Heart left ventricle (tissue), 16 donors: ENCODE measurements at regions not wholly inside any gene's neighbourhood (a gene's known extent, or its start where the extent isn't known, plus 50 kb on each side); places are given as distances from the start of the nearest gene placed in this dataset.

Experiments used
- ATAC-seq, 4 donors: fragments of 200-7000 bp; cut with Tn5 transposase; one replicate each; pipeline ENCODE4 v1.9.1; 2020 to 2022; ENCODE audit warnings: moderate library complexity in 4 of 4, mild to moderate bottlenecking in 3 of 4, moderate number of reproducible peaks in 1 of 4
- DNase-seq, 5 donors: peaks; one replicate each; pipeline ENCODE4 v3.0.0-alpha.2; 2020
- H3K27ac ChIP-seq, 12 donors: fragments of 200-600 bp; sonication (generic) in 4 of 12; one replicate each; pipeline versions ENCODE4 v1.5.0 to v1.8.0; 2016 to 2022; ENCODE audit warnings: mild to moderate bottlenecking in 2 of 12
- H3K27me3 ChIP-seq, 9 donors: fragments of 200-600 bp; sonication (generic) in 2 of 9; one replicate each; pipeline versions ENCODE4 v1.5.1 to v1.8.0; 2016 to 2022; ENCODE audit warnings: mild to moderate bottlenecking in 3 of 9
- H3K36me3 ChIP-seq, 9 donors: fragments of 200-600 bp; sonication (generic) in 2 of 9; one replicate each; pipeline versions ENCODE4 v1.5.0 to v1.8.0; 2018 to 2022; ENCODE audit warnings: mild to moderate bottlenecking in 2 of 9
- H3K4me1 ChIP-seq, 12 donors: fragments of 200-600 bp; sonication (generic) in 4 of 12; one replicate each; pipeline versions ENCODE4 v1.5.0 to v1.8.0; 2016 to 2022; ENCODE audit warnings: mild to moderate bottlenecking in 3 of 12
- H3K4me3 ChIP-seq, 12 donors: fragments of 200-600 bp; sonication (generic) in 4 of 12; one replicate each; pipeline versions ENCODE4 v1.5.0 to v1.8.0; 2017 to 2022; ENCODE audit warnings: mild to moderate bottlenecking in 9 of 12, moderate library complexity in 4 of 12
- H3K9me3 ChIP-seq, 12 donors: fragments of 200-600 bp; sonication (generic) in 4 of 12; one replicate each; pipeline versions ENCODE4 v1.5.0 to v1.8.0; 2016 to 2022; ENCODE audit warnings: mild to moderate bottlenecking in 1 of 12
- POLR2A ChIP-seq, 2 donors: fragments of 450-650 bp; IDR thresholded peaks; one replicate each; pipeline ENCODE4 v1.6.1; 2017; ENCODE audit warnings: antibody characterized with exemption in 2 of 2, mild to moderate bottlenecking in 2 of 2, moderate library complexity in 2 of 2
- WGBS, 4 donors: extraction: QIAGEN DNeasy Blood & Tissue Kit in 2 of 4; methylation state at CpG; one replicate each; pipeline versions ENCODE4 v1.1.5 to v1.1.7; 2013 to 2018; 5-methylcytosine and 5-hydroxymethylcytosine counted together
- intact Hi-C, 10 donors: fragments of 100-400 bp; cut with DNase I; formaldehyde crosslinking; loops; one replicate each; pipeline versions ENCODE4 v1.11.1 to v1.14.2; 2022
- TF ChIP-seq, protein P1 (sequence below), 12 donors: fragments of 200-600 bp; sonication (generic) in 4 of 12; IDR thresholded peaks; one replicate each; pipeline versions ENCODE4 v1.5.0 to v1.8.0; 2018 to 2022; ENCODE audit warnings: antibody characterized with exemption in 12 of 12, mild to moderate bottlenecking in 5 of 12
- donor health status: ischemic (EF 13 %, LVEDD 7.1; RV severe dilation, severe dysfunction).
- donor health status: healthy with polysubstance abuse.
- donor health status: DM: no; HTN: yes; CAD: no.
- donor health status: DM: no; HTN: no; CAD: no.
- donor health status: ischemic (EF 25% LVEDD 6.9; RV normal size, moderate dysfunction).
- donor health status: ischemic (EF 25% LVEDD 5.7; RV mildly dilated, moderate dysfunction).
- donor health status: healthy.
- donor health status: DM: yes; HTN: yes; CAD: no.
- donor health status: ischemic (EF 35%, LVEDD 5.7; RV mildly dilated, moderate dysfunction).
- donor health status: nonischemic (EF 11% LVEDD 7.7; RV severe dilation, severe dysfunction).
- donor health status: DM: yes; HTN: yes; CAD: no.
- donor health status: PGD.
- donor health status: ischemic (EF 29% LVEDD 5.4; RV normal size, mild dysfunction).
- donor health status: nonischemic (EF 23%, LVEDD 6.1; RV moderate dilation, normal function).

DNA sequence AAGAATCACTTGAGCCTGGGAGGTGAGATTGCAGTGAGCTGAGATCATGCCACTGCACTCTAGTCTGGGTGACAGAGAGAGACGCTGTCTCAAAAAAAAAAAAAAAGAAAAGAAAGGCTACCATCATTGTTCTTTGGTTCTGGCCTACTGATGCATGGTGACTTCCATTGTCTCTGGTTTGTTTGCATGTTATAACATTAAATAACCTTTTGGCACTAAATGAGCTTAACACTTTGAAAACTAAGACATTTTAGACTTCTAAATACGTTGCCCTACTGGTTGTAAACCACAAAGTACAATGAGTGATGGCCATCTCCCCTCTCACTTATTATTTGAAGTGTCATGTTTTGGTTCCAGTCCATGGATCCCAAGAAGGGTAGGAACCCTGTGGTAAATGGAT, 152.9 kb upstream of the CPM start:
- no peak overlapping the region for H3K4me3 ChIP-seq
- TF ChIP-seq, protein P1, sequence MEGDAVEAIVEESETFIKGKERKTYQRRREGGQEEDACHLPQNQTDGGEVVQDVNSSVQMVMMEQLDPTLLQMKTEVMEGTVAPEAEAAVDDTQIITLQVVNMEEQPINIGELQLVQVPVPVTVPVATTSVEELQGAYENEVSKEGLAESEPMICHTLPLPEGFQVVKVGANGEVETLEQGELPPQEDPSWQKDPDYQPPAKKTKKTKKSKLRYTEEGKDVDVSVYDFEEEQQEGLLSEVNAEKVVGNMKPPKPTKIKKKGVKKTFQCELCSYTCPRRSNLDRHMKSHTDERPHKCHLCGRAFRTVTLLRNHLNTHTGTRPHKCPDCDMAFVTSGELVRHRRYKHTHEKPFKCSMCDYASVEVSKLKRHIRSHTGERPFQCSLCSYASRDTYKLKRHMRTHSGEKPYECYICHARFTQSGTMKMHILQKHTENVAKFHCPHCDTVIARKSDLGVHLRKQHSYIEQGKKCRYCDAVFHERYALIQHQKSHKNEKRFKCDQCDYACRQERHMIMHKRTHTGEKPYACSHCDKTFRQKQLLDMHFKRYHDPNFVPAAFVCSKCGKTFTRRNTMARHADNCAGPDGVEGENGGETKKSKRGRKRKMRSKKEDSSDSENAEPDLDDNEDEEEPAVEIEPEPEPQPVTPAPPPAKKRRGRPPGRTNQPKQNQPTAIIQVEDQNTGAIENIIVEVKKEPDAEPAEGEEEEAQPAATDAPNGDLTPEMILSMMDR (IDR thresholded peaks at IDR 0.05), result no peak
- no peak for TF ChIP-seq POLR2A (IDR thresholded peaks at IDR 0.05)
- H3K27me3 ChIP-seq, result no peaks in the 10 kb centered on the region
- H3K9me3 ChIP-seq, result peaks cover 0 to 1% (median 0%) of the 10 kb centered on the region in 12 donors
- H3K27ac ChIP-seq, result no peak overlapping the region
- intact Hi-C loops, result no loop called here
- ATAC-seq, result no peak
- H3K4me1 ChIP-seq, result no peaks in the 10 kb centered on the region
- DNase-seq, result no peak
- 85 to 91% (median 87%) methylated on average over 2 of the region's 2 CpGs for WGBS, 4 donors
- H3K36me3 ChIP-seq, result no peaks in the 10 kb centered on the region

DNA sequence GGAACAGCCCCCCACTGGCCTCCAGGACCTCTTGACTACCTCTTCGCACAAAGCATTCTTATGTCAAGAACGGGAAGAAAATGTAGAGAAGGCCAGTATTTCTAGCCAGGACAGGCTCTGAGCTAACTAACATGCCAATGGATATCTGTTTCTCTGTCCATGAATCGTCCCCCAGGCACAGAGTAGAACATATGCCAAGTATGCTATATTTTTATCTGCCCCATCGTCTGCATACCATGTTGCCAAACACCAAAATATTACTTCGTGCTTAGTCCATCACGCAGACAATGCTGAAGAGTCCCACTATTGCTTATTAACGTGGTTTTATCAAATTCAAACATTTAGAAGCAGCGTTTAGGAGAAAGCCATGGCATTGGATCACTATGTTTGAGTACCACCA, 151.4 kb upstream of the CPSF6 start:
- Histone ChIP-seq H3K27me3 (peaks cover 0 to 7% (median 0%) of the 10 kb centered on the region in 9 donors), H3K36me3 (no peaks in the 10 kb centered on the region), H3K4me1 (no peaks in the 10 kb centered on the region), H3K4me3 (no peak overlapping the region), H3K9me3 (no peaks in the 10 kb centered on the region), H3K27ac (no peak overlapping the region)
- intact Hi-C loops, result no loop called here
- no peak for ATAC-seq
- 65 to 79% (median 73%) methylated on average over 8 of the region's 8 CpGs for WGBS, 4 donors
- DNase-seq, result no peak
- TF ChIP-seq, protein P1 (IDR thresholded peaks at IDR 0.05), result no peak
- TF ChIP-seq POLR2A (IDR thresholded peaks at IDR 0.05), result no peak

DNA sequence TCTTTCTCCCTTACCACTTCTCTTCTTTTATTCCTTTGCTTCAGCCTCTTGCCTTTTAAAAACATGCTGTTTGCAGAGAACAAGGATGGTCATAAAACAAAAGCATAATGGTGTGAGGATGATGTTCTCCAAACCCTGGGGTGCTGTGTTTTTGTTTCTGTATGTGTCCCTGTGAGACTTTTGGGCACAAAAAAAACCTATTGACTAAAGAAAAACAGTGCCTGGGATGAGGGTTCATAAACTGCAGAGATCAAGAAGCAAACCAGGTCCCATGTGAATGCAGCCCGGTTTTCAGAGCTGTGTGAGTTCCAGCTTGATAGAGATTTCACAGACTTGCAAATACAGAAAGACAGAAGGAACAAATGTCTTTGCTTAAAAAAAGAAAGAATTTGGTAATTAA, 148.6 kb upstream of the CPSF6 start:
- Histone ChIP-seq H3K27ac (no peak overlapping the region), H3K4me1 (peaks cover 0 to 4% (median 0%) of the 10 kb centered on the region in 12 donors), H3K36me3 (no peaks in the 10 kb centered on the region), H3K27me3 (peaks cover 0 to 7% (median 0%) of the 10 kb centered on the region in 9 donors), H3K9me3 (no peaks in the 10 kb centered on the region), H3K4me3 (no peak overlapping the region)
- DNase-seq, result no peak
- intact Hi-C loops, result no loop called here
- no peak for ATAC-seq
- WGBS, 4 donors, result 37 to 62% (median 42%) methylated on average over 1 of the region's 1 CpG
- TF ChIP-seq, protein P1 (IDR thresholded peaks at IDR 0.05), result no peak
- TF ChIP-seq POLR2A (IDR thresholded peaks at IDR 0.05), result no peak

DNA sequence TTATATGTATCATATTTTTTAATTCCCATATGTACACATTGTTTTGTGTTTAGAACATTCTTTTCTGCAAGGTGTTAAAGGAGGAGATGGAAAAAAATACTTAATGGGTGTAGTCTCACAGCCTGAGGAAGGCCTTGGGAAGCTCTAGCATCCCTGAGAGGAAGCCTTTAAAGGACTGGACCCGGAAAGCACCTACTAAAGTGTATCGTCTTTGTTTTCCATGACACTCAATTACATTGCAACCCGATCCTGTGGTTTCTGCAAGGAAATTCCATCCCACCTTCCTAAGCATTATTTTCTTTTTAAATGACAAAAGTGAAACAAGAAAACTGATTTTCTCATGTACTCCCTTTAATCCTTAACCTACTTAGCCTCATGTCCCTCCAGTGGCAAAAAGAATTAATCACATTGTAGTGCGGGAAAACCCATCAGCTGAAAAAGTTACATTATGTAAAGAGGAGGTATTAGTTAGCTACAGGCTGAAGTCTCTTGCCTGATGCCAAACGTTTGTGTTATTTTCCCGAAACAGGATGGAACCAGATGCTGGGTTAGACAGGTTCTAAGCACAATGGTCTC, 147.8 kb upstream of the CPSF6 start:
- no peak for ATAC-seq
- no peak for DNase-seq
- peaks cover 0 to 12% (median 0%) of the 10 kb centered on the region in 12 donors for H3K4me1 ChIP-seq

More for the DNA sequence above, 147.8 kb upstream of the CPSF6 start:
- intact Hi-C loops, result no loop called here
- WGBS, 4 donors, result 58 to 70% (median 60%) methylated on average over 6 of the region's 6 CpGs
- Histone ChIP-seq H3K4me3 (no peak overlapping the region), H3K27me3 (peaks cover 0 to 7% (median 0%) of the 10 kb centered on the region in 9 donors), H3K27ac (no peak overlapping the region), H3K9me3 (no peaks in the 10 kb centered on the region), H3K36me3 (no peaks in the 10 kb centered on the region)
- no peak for TF ChIP-seq POLR2A (IDR thresholded peaks at IDR 0.05)
- TF ChIP-seq, protein P1 (IDR thresholded peaks at IDR 0.05), result no peak
